GM18867 (cell line): ENCODE measurements at regions not wholly inside any gene's neighbourhood (a gene's known extent, or its start where the extent isn't known, plus 50 kb on each side); places are given as distances from the start of the nearest gene placed in this dataset.

Source experiments
- ATAC-seq: cut with Tn5 transposase; IDR thresholded peaks from one replicate; pipeline ENCODE4 v1.9.1; 2021; ENCODE audit warnings: mild to moderate bottlenecking, moderate library complexity; ENCODE audit not compliant: unreplicated experiment

DNA sequence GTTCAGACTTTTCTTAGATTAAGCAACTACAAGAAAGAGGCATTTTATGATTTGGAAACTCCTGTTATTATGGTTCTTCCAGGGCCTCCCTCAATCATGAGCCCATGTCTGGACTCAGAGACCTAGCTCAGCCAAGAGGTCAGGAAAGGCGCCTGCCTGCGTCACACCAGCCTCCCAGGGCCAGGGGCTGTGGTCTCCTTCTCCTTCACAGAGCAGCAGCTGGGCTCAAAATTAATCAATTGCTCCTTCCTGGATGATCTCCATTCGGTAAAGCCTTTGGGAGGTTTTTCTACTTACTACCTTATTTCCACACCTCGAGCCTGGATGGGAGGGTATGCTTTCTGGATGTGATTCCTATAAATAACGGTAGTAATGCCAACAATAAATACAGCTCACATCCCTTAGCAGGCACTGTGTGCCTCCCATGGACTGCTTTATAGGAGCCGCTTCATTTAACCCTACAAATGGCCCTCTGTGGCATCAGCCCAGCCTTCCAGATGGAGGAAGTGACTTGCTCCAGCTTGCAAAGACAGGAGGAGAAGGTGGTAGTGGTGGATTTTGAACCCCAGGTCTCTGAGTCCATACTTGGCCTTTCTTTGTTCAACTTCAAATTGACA lies 1445.6 kb downstream of the TBC1D22A start:
- no peak for ATAC-seq

DNA sequence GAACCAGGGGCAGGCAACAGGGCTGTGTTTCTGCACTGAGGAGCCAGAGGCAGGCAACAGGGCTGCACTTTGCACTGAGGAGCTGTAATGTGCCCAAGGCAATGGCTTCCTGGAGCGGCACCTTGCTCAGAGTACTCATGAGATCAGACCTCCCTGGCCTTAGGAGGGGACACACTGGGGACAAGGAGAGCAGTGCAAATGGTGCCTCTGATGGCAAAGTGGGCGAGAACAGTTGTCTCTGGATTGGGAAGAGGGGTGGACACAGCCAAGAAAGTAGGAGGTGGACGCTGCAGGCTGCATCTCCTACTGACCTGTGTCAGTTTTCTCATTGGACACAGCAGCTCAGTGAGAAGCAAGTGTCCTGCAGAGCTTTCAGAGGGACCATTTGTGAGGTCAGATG lies 1443.3 kb downstream of the TBC1D22A start:
- no peak for ATAC-seq

DNA sequence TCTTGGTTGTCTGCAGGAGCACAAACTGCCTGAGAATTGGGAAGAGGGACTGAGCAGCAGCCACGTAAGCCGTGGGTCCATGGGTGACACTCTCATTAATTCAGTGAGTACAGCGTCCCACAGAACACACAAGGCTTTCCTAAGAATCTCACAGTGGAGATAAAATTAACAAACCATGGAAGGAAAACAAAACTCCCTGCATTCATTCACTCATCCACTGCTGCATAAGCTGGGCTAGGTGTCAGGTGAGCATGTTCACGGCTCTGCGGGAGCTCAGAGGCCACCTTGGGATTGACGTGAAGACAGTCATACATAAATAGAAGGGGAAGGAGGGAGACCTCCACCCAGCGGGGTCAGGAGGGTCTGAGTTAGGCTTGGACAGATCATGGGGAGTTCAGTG lies 1442.7 kb downstream of the TBC1D22A start:
- no peak for ATAC-seq

DNA sequence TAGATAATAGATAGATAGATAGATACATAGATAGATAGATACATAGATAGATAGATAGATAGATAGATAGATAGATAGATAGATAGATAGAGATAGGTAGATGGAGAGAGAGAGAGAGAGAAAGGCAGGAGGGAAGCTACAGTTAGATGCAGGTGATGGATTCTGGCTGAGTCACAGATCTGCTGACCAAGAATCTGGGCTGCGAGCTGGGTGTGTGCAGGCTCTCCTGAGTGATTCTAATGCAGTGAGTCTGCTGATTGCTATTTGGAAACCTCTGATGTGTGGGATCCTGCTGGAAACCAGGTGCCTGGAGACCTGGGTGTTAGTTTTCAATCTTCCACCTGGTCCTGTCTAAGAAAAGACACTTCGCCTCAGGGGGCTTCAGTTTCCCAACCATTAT lies 1441.8 kb downstream of the TBC1D22A start:
- no peak for ATAC-seq

DNA sequence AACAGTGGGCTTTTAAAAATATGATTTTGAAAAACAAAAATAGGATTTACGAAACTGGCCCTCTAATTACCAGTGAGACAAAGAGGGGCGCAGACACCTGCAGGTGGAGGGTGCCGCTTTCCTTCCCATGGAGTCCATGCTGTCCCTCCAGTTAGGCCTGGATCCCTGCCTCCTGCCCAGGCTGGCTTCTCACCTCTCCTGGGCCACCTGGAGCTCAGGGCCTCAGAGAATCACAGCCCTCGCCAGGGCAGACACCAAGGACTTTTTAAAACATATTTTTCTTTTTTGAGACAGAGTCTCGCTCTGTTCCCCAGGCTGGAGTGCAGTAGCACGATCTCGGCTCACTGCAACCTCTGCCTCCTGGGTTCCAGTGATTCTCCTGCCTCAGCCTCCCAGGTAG lies 1437.2 kb downstream of the TBC1D22A start:
- ATAC-seq: no peak

- ATAC-seq: no peak
These were observed 1436.3 kb downstream of the TBC1D22A start for GRCh38 chr22:48198489-48199459.

DNA sequence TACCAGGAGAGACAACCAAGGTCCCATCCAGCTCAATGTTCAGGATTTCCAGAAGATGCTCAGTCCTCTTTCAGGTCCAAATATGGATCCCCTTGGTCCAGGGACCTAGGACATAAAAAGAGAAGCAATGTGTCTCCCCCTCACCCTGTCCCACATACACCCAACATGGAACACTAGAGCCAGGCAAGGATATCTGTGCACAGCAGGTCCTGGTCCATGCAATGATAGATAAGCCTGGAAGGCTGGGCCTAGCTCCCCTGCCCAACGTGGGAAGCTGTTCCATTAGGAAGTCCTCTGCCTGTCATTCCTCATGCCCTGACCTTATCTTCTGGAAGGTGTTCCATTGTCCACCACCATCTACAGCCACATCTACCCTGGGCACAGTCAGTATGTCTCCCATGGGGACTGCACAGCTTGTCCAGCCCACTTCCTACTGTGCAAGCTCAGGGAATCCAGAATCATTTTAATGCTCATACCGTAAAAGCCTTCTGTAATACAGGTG lies 1434.8 kb downstream of the TBC1D22A start:
- no peak for ATAC-seq

- no peak for ATAC-seq
These were observed 1430.5 kb downstream of the TBC1D22A start for GRCh38 chr22:48192920-48193319.

GRCh38 chr22:48192071-48192470 lies 1429.6 kb downstream of the TBC1D22A start:
- ATAC-seq: no peak

GRCh38 chr22:48188231-48188721 lies 1425.8 kb downstream of the TBC1D22A start:
- no peak for ATAC-seq

DNA sequence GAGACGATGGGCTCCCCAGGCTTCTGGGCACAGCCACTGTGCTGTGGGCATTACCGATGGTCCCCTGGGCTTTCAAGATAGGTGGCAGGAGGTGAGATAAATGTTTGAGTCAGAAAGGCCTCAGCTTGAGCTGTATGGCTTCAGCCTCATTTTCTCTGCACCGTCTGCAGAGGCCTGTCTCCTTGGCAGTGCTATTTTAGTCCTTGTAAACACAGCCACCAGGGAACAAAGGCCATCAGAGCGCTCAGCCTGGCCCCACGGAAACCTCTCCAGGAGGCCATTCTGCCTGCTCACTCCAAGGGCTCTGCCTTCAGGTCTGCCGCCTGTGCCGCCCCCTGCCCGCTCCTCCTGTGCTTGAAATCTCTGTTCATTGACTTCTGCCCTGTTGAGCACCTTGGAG lies 1424.9 kb downstream of the TBC1D22A start:
- ATAC-seq: no peak

DNA sequence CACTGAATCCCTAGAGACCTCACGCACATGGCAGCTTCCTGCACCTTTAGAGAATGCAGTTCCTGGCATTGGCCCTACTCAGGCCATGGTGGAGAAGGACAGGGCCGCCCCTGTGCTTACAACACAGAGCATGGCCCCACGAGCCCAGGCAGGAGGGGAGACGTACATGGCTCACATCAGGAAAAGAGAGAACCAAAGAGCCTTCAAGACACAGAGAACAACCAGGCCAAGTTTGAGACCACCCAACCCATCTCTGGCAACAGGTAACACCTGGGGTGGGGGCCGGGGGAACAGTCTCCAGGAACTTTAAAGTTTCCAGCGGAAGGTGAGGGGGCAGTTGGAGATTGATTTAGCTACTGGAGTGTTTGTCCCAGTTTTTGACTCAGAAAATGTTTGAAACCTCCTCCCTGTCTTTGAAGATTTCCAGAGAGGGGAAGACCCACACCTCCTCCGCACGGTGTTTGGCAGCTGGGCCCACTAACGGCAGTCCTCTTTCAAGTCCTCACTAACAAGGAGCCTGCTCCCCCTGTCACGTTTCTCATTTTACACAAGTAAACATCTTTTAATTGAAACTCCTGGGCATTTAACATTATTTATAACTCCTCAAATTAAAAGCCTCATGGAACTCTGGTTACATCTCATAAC lies 1423.8 kb downstream of the TBC1D22A start:
- ATAC-seq: no peak

- no peak for ATAC-seq
These were observed 1422.9 kb downstream of the TBC1D22A start for GRCh38 chr22:48185071-48186055.

DNA sequence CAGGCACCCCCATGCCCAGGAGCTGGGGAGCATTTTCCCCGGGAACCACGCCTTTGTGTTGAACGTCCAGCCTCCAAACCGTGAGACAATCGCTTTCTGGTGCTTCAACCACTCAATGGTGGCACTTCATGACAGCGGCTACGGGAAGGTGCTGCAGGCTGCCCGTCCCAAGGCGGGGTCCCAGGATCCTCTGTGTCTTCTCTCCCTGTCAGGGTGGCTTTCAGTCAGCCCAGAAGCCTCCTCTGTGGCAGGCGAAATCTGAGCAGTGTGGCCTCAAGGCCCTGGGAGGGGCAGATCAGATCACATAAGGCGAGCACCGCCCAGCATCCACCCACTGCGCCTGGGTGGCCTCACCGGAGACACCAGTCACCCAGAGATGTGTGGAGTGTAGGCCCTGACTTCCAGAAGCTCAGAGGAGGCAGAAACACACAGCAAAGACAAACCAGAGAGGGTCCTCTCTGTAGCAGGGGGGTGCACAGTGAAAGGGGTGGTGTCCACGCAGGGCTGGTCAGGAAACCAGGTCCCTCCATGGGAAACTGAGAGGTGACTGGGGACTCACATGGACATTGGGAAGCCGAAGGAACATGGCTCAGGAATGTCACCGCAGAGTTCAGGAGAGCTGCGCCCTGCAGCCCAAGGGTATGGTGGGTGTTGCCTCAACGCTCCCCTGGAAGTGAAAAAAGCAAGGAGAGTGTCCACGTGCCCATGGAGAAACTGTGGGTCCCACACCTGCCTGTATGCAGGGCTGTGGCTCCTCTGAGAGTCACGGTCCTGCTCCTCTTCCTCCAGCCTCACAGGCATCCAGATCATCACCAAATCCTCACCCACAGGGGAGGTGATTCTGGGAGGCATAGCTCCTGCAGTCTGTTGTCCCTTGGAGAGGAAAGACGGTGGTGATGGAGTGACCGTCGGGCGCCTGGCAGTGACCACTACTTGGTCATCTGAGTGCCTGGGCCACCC lies 1420.7 kb downstream of the TBC1D22A start:
- ATAC-seq: no peak

GRCh38 chr22:48182031-48182430 lies 1419.6 kb downstream of the TBC1D22A start:
- ATAC-seq: no peak

GRCh38 chr22:48181263-48181955 lies 1419.0 kb downstream of the TBC1D22A start:
- no peak for ATAC-seq

GRCh38 chr22:48180631-48181030 lies 1418.2 kb downstream of the TBC1D22A start:
- no peak for ATAC-seq
